CD4-positive, alpha-beta T cell treated with Interleukin-21 for 1 hour (primary cell): ENCODE measurements at regions not wholly inside any gene's neighbourhood (a gene's known extent, or its start where the extent isn't known, plus 50 kb on each side); places are given as distances from the start of the nearest gene placed in this dataset.

Experiments used
- DNase-seq: peaks from one replicate; pipeline ENCODE4 v3.0.0-alpha.2; 2020

GRCh38 chr7:424961-425793 is 94.5 kb downstream of the PDGFA start:
- no peak for DNase-seq

GRCh38 chr7:425794-426188 is 93.9 kb downstream of the PDGFA start:
- DNase-seq: no peak

- DNase-seq: no peak
Measured at GRCh38 chr7:426510-426909, 93.1 kb downstream of the PDGFA start.

- no peak for DNase-seq
Measured at GRCh38 chr7:427506-428103, 92.0 kb downstream of the PDGFA start.

- DNase-seq: no peak
Measured at GRCh38 chr7:428387-428786, 91.3 kb downstream of the PDGFA start.

GRCh38 chr7:428927-429827 is 90.5 kb downstream of the PDGFA start:
- DNase-seq: no peak

GRCh38 chr7:429828-430180 is 89.8 kb downstream of the PDGFA start:
- DNase-seq: no peak

- no peak for DNase-seq
Measured at GRCh38 chr7:431041-431440, 88.6 kb downstream of the PDGFA start.

- no peak for DNase-seq
Measured at GRCh38 chr7:431658-432111, 88.0 kb downstream of the PDGFA start.

GRCh38 chr7:432256-432655 is 87.4 kb downstream of the PDGFA start:
- DNase-seq: no peak

- DNase-seq: no peak
Measured at GRCh38 chr7:432933-433332, 86.7 kb downstream of the PDGFA start.

- DNase-seq: no peak
Measured at GRCh38 chr7:433558-433957, 86.1 kb downstream of the PDGFA start.

GRCh38 chr7:434891-435629 is 84.6 kb downstream of the PDGFA start:
- no peak for DNase-seq

GRCh38 chr7:435630-436366 is 83.8 kb downstream of the PDGFA start:
- DNase-seq: no peak

- no peak for DNase-seq
Measured at GRCh38 chr7:436367-437128, 83.1 kb downstream of the PDGFA start.

- no peak for DNase-seq
Measured at GRCh38 chr7:437329-438251, 82.1 kb downstream of the PDGFA start.

GRCh38 chr7:438361-438760 is 81.3 kb downstream of the PDGFA start:
- DNase-seq: no peak

- DNase-seq: no peak
Measured at GRCh38 chr7:438916-439315, 80.7 kb downstream of the PDGFA start.

GRCh38 chr7:440059-440749 is 79.4 kb downstream of the PDGFA start:
- DNase-seq: no peak
